Natural killer cell (primary cell): ENCODE measurements at regions not wholly inside any gene's neighbourhood (a gene's known extent, or its start where the extent isn't known, plus 50 kb on each side); places are given as distances from the start of the nearest gene placed in this dataset.

Experiments
- ATAC-seq, 3 donors: fragments of 150-1000 bp in 2 of 3; fragments of 200-7000 bp in 1 of 3; cut with Tn5 transposase; 1 replicate in 1 of 3; 2 replicates in 2 of 3; pipeline ENCODE4 v1.10.0; 2021; ENCODE audit warnings: mild to moderate bottlenecking in 2 of 3, moderate library complexity in 2 of 3
- DNase-seq, 2 donors: peaks; one replicate each; pipeline versions ENCODE4 v3.0.0 to v3.0.0-alpha.2; 2013 to 2021; ENCODE audit warnings: mixed read lengths in 1 of 2
- H3K27ac ChIP-seq: one replicate; pipeline ENCODE4 v1.5.1; 2013; ENCODE audit warnings: mild to moderate bottlenecking, low read length
- H3K27me3 ChIP-seq: one replicate; pipeline ENCODE4 v1.6.1; 2013; ENCODE audit warnings: low read length; ENCODE audit not compliant: control insufficient read depth, insufficient read depth
- H3K36me3 ChIP-seq: one replicate; pipeline ENCODE4 v1.6.1; 2013; ENCODE audit warnings: low read length; ENCODE audit not compliant: control insufficient read depth, insufficient read depth
- H3K4me1 ChIP-seq: one replicate; pipeline ENCODE4 v1.6.1; 2013; ENCODE audit warnings: low read length; ENCODE audit not compliant: control insufficient read depth, insufficient read depth
- H3K4me3 ChIP-seq: one replicate; pipeline ENCODE4 v1.5.1; 2013; ENCODE audit warnings: low read length
- H3K9me3 ChIP-seq: one replicate; pipeline ENCODE4 v1.6.1; 2013; ENCODE audit warnings: low read length; ENCODE audit not compliant: control insufficient read depth, insufficient read depth
- H3K27ac Mint-ChIP-seq, 2 donors: one replicate each; pipeline ENCODE4 v1.8.0; 2022; ENCODE audit warnings: mild to moderate bottlenecking in 2 of 2, mixed read lengths in 2 of 2, moderate library complexity in 1 of 2
- H3K27me3 Mint-ChIP-seq, 2 donors: one replicate each; pipeline ENCODE4 v1.8.0; 2022; ENCODE audit warnings: low read depth in 2 of 2, mixed read lengths in 2 of 2
- H3K36me3 Mint-ChIP-seq: one replicate; pipeline ENCODE4 v1.8.0; 2022; ENCODE audit warnings: mixed read lengths
- H3K4me1 Mint-ChIP-seq, 2 donors: one replicate each; pipeline ENCODE4 v1.8.0; 2022; ENCODE audit warnings: mixed read lengths in 2 of 2
- H3K4me3 Mint-ChIP-seq: one replicate; pipeline ENCODE4 v1.8.0; 2022; ENCODE audit warnings: mild to moderate bottlenecking, moderate library complexity, mixed read lengths
- H3K9me3 Mint-ChIP-seq, 2 donors: one replicate each; pipeline ENCODE4 v1.8.0; 2022; ENCODE audit warnings: mixed read lengths in 2 of 2
- CTCF ChIP-seq: fragments of 200-600 bp; IDR thresholded peaks from one replicate; pipeline ENCODE4 v1.8.0; 2022; ENCODE audit warnings: antibody characterized with exemption
- WGBS: methylation state at CpG from one replicate; pipeline ENCODE4 v1.1.7; 2013; ENCODE audit warnings: missing lambda C conversion rate; ENCODE audit not compliant: insufficient coverage; 5-methylcytosine and 5-hydroxymethylcytosine counted together
- intact Hi-C: fragments of 100-400 bp; cut with micrococcal nuclease; formaldehyde crosslinking; loops from one replicate; pipeline ENCODE4 v1.14.2; 2022

GRCh38 chr1:87743256-87743655 lies 414.6 kb downstream of the LMO4 start:
- no peaks in the 10 kb centered on the region for H3K9me3 Mint-ChIP-seq
- no peak overlapping the region for H3K27ac ChIP-seq
- no peak overlapping the region for H3K27ac Mint-ChIP-seq
- H3K4me3 ChIP-seq = no peak overlapping the region
- no peaks in the 10 kb centered on the region for H3K4me1 Mint-ChIP-seq
- ATAC-seq = no peak
- H3K4me1 ChIP-seq = no peaks in the 10 kb centered on the region
- no peaks in the 10 kb centered on the region for H3K9me3 ChIP-seq
- DNase-seq = no peak
- no peak overlapping the region for H3K4me3 Mint-ChIP-seq
- intact Hi-C loops = no loop called here
- H3K27me3 ChIP-seq = no peaks in the 10 kb centered on the region
- no peaks in the 10 kb centered on the region for H3K36me3 Mint-ChIP-seq
- H3K27me3 Mint-ChIP-seq = no peaks in the 10 kb centered on the region
- no peak for TF ChIP-seq CTCF
- 83% methylated on average over 2 of the region's 4 CpGs for WGBS
- no peaks in the 10 kb centered on the region for H3K36me3 ChIP-seq

GRCh38 chr1:87744056-87744455 lies 415.4 kb downstream of the LMO4 start:
- H3K4me1 Mint-ChIP-seq = no peaks in the 10 kb centered on the region
- 80% methylated on average over 1 of the region's 3 CpGs for whole genome bisulfite sequencing
- no peaks in the 10 kb centered on the region for H3K9me3 Mint-ChIP-seq
- H3K4me3 Mint-ChIP-seq = no peak overlapping the region
- no peaks in the 10 kb centered on the region for H3K9me3 ChIP-seq
- intact Hi-C loops = no loop called here
- H3K36me3 Mint-ChIP-seq = no peaks in the 10 kb centered on the region
- H3K27me3 Mint-ChIP-seq = no peaks in the 10 kb centered on the region
- ATAC-seq (no peak), DNase-seq (no peak)
- H3K27ac ChIP-seq = no peak overlapping the region
- no peak overlapping the region for H3K27ac Mint-ChIP-seq
- H3K4me3 ChIP-seq = no peak overlapping the region
- H3K36me3 ChIP-seq = no peaks in the 10 kb centered on the region
- no peaks in the 10 kb centered on the region for H3K4me1 ChIP-seq
- no peaks in the 10 kb centered on the region for H3K27me3 ChIP-seq
- no peak for TF ChIP-seq CTCF

- Histone ChIP-seq H3K27me3 (no peaks in the 10 kb centered on the region), H3K9me3 (no peaks in the 10 kb centered on the region), H3K4me3 (no peak overlapping the region), H3K36me3 (no peaks in the 10 kb centered on the region), H3K27ac (no peak overlapping the region), H3K4me1 (no peaks in the 10 kb centered on the region)
- Mint-ChIP-seq H3K27ac (no peak overlapping the region), H3K27me3 (peaks cover 0 to 3% of the 10 kb centered on the region in 2 donors), H3K4me3 (no peak overlapping the region), H3K9me3 (no peaks in the 10 kb centered on the region), H3K36me3 (no peaks in the 10 kb centered on the region), H3K4me1 (no peaks in the 10 kb centered on the region)
- DNase-seq = no peak
- intact Hi-C loops = no loop called here
- TF ChIP-seq CTCF = no peak
- no peak for ATAC-seq
These were observed 416.1 kb downstream of the LMO4 start for GRCh38 chr1:87744763-87745162.

GRCh38 chr1:87753366-87753765 lies 424.7 kb downstream of the LMO4 start:
- Histone ChIP-seq H3K4me1 (no peaks in the 10 kb centered on the region), H3K9me3 (no peaks in the 10 kb centered on the region), H3K36me3 (no peaks in the 10 kb centered on the region), H3K27me3 (no peaks in the 10 kb centered on the region), H3K4me3 (no peak overlapping the region), H3K27ac (no peak overlapping the region)
- ATAC-seq (no peak), DNase-seq (no peak)
- intact Hi-C loops = no loop called here
- TF ChIP-seq CTCF = no peak
- Mint-ChIP-seq H3K9me3 (no peaks in the 10 kb centered on the region), H3K4me3 (no peak overlapping the region), H3K27ac (no peak overlapping the region), H3K4me1 (no peaks in the 10 kb centered on the region), H3K27me3 (peaks cover 0 to 3% of the 10 kb centered on the region in 2 donors), H3K36me3 (no peaks in the 10 kb centered on the region)
